NCI-H1417 (cell line): ENCODE measurements at regions not wholly inside any gene's neighbourhood (a gene's known extent, or its start where the extent isn't known, plus 50 kb on each side); places are given as distances from the start of the nearest gene placed in this dataset.
A peak's percentile ranks its signal among the peaks of the same experiment; 100 is the strongest.
"Not testable (repeated sequence)": the region's sequence is repeated elsewhere in the genome, so short reads cannot be mapped to it uniquely, and the experiment has no call there.

Source experiments
- DNase-seq, 3 experiments: peaks; one replicate each; lab custom pipeline; 2025; lab: John Stamatoyannopoulos, UW

DNA sequence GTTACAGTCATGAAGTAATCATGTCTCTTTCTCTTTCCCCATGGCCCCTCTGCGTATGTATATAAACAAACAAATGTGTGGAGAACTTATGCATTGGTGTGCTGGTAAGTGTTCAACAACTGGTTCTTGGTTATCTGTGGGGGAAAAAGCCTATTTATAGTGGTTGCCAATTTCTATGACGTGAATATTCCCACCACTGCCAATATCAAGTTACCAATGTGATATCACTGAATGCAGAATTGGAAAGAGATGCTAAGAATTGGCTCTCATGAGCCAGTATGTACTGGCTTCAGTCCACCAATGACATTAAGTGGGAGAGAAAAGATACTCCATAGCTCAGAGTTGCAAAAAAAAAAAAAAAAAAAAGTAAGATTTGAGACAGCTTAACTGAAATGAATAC is 399.7 kb downstream of the REEP3 start:
- no peak for DNase-seq

DNA sequence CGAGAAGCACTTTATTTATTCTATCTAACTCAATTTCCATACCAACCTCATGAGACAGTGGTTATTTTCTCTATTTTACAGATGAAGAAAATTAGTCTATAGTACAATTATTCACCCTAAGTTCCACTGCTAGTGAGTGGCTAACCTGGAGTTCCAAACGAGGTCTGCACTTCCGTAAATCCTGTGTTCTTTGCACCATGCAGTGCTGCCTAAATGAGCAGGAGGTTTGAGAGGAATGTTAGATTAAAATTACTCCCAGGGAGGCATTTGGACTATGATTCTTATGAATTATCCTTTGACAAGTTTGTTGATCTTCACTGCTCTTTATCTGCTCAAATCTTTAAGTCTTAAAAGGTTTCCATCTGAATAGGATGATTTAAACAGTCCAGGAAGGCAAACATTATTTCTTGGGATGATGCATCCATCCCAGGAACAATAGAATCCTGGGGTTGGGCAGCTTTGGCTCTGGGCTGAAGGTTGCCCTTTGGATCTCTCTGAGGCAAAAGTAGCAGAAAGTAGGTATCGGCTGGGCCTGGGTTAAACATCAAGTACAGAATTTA is 400.8 kb downstream of the REEP3 start:
- DNase-seq = no peak

DNA sequence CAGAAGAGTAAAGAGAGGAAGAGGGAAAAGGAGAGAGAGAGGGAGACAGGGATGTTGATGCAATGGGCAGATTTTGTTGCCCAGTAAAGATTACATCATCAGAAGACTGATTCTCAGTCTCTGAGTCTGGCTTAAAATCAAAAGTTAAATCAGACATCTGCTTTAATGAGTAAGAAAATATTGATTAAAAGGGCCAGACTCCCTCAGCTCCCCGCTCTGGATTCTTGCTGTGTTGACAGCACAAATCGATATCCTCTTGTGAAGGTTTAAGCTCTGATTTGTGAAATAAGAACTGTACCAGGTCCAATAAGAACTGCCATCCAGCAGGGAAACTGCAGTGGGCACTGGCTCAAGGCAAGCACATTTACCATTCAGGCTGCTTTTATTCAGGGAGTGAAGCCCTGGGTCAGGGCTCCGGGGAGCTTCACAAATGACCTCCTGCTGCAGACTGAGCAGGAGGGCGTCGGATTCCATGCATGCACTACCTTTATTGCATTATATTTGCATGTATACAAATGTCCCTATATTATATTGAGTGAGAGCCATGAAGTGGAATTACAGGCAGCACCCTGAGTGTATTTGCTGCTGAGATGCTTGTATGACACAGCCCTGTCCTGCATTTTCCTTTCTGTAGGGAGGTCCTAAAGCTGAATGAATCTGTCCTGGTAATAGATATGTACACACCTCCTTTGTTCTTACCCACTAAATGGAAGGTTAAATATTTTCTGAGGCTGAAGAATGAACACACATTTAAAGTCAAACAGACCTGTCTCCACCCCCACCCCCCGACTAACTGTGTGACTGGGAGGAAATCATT is 401.5 kb downstream of the REEP3 start:
- peak in 2 of 3 experiments; percentile 21 to 55 for DNase-seq

DNA sequence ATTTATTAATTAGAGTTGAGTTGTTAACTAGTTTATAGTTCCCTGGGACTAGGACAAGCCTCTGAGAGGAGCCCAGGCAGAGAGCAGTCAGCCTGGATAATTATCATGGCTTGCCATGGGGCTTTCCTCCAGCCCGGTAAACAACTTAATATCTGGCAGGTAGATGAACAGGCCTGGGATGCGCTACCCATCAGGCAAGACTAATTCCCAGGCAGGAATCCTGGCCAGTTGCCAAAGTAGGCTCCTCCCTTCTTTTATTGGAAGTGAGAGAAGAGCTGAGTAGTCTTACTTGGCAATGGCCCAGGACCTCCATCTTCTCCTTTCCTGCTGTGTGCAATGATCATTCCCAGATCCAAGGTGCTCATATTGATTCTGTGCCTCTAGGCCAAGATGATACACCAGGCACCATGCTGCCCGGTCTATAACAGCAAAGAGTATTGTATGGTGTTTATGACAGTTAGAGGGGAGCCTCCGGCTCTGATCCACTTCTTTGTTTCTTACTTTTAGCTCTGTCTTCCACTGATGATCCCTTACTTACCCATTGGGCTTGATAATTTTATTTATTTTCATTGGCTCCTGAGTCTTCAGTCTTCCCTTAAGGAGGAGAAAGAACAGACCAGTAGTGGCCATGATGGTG is 408.7 kb downstream of the REEP3 start:
- peak in 2 of 3 experiments; percentile 35 to 79 for DNase-seq

DNA sequence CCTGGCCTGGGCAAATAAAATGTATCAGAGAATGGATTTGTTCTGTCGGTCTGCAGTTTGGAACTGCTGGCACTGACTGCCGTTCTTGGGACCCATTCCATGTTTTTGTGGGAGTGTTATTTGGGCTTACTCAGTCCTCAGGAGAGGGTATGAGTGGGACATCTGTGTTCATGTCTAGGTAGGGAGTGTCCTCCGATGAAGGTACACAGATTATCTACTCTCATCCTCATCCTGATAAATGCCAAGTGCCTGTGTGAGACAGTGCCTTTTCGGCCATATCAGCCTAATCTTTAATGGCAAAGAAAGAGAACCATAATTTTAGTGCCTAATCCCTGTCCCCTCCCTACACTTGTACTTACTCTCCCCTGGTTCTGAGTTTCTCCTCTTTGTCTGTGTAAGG is 409.4 kb downstream of the REEP3 start:
- no peak for DNase-seq

DNA sequence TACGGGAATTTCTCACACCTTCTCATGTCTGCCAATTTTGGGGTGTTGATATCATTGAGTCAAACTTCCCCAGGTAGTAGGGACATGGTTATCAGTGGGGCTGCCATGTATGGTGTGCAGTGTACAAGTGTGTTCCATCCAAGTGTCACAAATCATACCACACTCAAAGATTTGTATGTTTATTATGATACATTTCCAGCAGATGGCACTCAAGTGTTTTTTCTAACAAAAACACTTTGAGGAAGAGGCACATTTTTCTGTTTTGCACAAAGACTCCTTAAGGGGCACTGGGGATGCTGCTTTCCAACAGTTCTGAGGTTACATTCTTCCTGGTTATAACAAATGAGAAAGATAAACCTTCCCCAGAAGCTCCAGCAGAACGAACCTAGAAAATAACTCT is 414.5 kb downstream of the REEP3 start:
- DNase-seq = no peak

DNA sequence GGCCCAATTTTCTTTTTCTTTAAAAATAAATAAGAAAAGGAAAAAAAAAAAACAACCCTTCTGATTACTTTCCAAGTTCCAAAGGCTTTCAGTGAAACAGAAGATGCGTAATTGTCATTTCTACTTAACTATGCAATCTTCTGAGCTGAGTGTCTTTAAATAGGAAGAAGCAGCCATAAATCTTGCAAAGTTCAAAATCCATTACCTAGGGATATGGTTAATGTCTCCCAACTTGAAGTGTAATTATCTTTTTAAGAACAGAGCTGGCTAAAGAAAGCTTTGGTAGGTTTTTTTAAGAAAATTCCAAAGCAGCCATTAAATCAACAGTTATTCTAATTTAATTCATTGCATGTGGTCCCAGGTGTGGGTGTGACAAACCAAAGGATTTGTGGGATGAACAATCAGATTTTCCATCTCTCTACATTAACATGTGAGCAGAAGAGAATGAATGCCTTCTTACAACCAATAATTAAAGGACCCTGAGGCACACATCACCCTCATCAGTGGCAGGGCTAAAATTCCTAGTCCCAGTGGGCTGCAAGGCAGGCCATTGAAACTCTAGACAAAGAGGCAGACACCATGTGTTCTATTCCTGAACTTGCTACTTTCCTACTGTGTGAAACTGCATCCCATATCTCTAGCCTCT is 419.2 kb downstream of the REEP3 start:
- DNase-seq = no peak

DNA sequence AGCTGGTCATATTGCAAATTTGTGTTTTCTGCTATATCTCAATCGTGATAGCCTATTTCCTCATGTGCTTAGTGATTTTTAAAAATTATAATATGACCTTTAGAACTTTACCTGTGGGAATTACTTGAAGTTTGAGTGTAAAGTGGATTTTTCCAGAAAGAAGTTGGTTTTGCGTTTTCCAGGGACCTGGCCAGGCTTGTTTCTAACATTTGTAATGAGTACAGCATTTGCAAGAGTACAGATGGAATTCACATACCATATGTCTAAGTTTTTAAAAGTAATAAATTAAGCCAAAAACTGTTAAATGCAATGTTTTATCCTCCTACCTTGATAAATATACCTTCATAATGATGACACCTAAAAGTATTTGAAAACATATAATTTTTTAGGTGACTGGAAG is 443.2 kb downstream of the REEP3 start:
- DNase-seq = no peak

DNA sequence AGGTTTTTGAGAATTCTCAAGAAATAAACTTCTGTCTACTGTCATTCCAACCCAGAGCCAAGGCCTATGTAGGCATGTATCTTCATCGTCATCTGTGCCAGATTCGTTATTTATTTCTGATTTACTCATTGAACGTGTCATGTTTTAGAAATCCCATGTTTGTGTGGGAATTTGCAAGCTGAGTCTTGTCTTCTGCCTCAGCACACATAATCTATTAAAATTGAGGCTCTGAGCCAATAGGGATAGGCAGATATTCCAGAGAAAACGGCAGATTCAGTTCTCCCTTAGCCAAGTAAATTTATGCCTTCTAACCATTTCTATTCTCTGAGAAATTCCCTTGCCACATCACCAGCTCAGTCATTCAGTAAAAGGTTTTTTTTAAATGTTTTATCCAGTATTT is 444.6 kb downstream of the REEP3 start:
- DNase-seq = no peak

DNA sequence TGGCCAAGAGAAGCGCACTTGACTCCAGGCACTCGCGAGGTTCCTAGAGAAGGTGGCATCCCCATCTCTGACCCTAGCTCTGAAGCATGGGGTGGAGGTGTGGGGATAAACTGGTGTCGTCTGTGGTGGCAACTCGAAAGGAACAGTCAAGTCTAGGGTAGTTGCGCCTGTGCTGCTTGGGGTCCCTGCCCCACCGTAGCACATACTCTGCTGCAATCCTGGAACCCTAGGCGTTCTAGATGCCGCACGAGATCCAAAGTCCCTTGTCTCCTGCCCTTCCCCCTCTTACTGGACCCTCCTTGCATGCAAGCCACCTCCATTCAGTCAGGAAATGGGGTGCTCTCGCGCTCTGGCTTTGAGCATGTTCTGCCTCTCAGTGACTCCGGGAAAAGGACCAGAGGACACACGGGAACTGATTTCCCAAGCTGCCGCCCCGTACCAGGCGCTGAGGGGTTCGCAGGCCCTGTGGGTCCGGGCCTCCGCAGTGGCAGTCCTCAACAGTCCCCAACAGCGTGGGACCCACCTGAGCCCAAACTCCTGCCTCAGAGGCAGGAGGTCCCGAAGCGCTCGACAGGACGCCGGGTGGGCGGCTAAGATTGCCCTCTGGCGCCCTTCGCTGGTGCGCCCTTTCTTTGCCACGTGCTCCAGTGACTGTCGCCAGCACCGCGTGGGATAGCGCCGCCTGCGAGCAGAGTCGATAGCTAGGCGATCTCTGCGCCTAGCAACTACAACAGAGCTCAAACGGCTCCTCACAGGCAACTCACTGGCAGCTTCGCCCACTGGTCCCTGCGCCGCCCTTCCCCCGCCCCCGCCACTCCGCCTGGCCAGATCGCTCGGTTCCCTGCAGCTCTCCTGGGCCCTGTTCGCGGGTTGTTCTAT is 452.0 kb downstream of the REEP3 start:
- DNase-seq = no peak

DNA sequence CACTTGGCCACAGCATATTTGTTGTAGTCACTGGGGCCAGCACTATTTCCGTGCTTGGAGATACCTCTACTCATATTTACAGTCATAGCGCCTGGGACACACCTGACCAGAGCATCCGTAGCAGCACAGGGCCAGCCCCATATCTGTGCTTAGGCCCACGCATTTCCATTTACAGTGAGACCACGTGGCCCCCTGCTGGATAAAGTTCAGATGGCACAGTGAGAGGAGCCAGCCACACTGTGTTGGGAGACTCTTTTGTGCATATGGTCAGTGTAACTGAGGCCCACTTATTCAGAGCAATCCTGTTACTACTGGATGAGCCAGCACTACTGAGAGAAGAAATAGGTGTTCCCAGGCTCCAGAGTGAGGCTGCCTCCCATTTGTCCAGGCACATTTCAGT is 455.3 kb downstream of the REEP3 start:
- DNase-seq = peak in 2 of 3 experiments; percentile 38 to 72

DNA sequence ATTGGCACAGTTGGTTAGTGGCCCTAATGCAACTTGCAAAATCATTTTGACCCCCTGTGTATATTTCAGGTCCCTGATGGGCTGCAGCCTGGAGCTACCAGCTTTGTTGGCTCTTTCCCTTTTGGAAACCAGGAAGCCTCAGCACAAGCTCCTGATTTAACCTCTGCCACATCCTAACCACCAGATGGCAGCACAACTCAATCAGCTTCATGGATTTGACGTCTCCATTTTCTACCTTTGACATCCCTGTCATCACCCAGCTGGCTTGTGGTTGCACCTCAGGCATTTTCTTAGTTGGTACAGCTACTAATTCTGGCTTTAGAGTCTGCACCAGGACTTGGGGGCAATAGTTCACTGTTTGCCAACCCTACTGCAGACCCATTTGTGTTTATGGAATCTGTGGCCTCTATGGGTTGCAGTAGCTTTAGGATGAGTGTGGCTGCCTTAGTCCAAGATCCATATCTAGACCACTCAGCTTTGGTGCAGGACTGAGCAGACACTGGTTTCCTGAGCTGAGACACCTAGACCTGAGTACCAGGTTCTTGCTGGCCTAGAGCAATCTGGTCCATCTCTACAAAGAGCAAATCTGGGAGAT is 456.2 kb downstream of the REEP3 start:
- DNase-seq = peak in 2 of 3 experiments; percentile 30 to 73

DNA sequence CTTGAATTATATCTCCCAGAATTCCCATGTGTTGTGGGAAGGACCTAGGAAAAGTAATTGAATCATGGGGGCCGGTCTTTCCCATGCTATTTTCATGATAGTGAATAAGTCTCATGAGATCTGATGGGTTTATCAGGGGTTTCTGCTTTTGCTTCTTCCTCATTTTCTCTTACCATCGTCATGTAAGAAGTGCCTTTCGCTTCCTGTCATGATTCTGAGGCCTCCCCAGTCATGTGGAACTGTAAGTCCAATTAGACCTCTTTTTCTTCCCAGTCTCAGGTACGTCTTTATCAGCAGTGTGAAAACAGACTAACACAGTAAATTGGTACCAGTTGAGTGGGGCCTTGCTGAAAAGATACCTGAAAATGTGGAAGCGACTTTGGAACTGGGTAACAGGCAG is 459.7 kb downstream of the REEP3 start:
- not testable (repeated sequence) for DNase-seq

DNA sequence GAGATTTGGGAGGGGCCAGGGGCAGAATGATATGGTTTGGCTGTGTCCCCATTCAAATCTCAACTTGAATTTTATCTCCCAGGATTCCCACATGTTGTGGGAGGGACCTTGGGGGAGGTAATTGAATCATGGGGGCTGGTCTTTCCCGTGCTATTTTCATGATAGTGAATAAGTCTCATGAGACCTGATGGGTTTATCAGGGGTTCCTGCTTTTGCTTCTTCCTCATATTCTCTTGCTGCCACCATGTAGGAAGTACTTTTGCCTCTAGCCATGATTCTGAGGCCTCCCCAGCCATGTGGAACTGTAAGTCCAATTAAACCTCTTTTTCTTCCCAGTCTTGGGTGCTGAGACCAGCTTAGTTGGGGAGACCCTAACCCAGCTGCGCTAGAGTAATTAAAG is 462.9 kb downstream of the REEP3 start:
- DNase-seq = not testable (repeated sequence)

DNA sequence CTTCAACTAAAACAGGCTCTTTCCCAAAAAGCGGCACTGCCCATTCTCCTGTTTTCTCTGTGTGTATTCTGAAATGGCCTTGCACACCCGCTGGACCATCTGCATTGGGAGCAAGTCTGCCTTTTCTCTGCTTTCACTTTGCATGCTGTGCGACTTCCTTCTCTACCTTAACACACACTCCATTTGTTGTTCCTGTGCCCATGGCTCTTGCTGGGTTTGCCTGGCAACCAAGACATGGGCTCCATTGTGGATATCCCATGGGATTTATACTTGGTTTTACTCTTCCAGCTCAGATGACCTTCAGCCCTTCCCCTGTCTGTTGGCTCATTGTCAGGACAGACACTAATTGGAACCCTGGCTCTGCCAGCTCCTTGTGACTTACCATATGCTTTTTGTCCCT is 465.3 kb downstream of the REEP3 start:
- no peak for DNase-seq

DNA sequence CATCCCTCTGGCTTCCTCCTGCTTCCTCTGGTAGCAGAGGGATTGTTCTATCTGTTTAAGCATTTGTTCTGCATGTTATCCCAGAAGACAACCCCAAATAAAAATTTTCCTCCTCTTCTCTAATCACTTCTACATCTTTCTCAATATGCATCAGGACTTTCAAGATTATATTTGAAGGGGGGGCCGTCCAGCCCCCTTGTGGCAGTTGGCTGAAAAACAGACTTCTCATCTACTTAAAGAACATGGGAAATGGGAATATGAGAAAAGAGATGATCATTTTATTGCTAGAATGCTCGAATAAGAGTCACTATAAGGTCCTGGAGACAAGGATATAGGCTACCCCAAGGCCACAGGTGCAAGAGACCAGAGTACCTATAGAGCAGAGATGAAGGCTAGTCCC is 466.0 kb downstream of the REEP3 start:
- DNase-seq = no peak

DNA sequence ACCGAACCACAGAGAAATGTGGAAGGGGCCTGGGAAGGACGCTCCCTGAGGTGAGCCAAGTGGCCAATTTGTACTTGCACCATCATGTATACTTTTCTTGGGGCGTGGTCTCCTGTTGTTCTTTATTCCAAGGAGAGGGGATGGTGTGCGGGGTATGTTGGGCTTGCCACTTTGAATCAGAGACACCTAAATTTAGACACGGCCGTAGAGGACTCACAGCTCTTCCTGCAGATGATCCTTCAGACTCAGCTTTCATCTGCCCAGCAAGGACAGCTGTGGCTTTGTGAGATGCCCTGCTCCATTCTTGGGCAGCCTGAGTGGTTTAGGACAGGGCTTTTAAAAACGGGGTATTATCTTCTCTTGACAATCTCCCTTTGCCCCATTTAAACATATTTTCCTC is 473.2 kb downstream of the REEP3 start:
- no peak for DNase-seq

DNA sequence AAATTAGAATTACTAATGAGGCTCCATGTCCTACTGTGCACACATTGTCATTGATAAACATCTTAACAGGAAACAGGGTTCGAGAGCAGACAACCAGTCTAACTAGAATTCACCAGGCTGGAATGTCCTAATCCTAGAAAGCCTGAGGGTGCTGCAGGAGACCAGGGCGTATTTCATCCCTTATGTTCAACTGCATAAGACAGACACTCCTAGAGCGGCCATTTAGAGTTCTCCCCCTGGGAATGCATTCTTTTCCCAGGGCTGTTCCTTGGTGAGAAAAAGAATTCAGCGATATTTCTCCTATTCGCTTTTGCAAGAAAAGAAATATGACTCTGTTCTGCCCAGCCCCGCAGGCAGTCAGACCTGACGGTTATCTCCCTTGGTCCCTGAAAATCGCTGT is 486.0 kb downstream of the REEP3 start:
- no peak for DNase-seq

DNA sequence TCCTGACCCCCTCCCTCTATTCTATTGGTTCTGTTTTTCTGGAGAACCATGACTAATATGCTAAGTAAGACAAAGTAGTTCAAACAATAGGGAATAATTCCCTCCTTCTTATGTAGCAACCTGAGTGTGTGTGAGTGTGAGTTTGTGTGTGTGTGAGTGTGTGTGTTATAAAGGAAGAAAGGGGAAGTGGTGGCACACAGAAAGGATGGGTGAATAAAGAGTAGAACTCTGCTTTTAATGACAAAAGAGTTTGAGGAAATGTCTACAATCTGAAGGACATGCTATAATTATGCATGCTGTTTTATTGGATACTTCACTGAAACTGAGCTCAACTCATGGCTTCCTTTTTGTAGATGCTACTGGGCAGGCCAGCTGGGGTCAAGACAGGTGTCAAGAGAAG is 489.5 kb downstream of the REEP3 start:
- peak in 1 of 3 experiments; percentile 20 for DNase-seq

DNA sequence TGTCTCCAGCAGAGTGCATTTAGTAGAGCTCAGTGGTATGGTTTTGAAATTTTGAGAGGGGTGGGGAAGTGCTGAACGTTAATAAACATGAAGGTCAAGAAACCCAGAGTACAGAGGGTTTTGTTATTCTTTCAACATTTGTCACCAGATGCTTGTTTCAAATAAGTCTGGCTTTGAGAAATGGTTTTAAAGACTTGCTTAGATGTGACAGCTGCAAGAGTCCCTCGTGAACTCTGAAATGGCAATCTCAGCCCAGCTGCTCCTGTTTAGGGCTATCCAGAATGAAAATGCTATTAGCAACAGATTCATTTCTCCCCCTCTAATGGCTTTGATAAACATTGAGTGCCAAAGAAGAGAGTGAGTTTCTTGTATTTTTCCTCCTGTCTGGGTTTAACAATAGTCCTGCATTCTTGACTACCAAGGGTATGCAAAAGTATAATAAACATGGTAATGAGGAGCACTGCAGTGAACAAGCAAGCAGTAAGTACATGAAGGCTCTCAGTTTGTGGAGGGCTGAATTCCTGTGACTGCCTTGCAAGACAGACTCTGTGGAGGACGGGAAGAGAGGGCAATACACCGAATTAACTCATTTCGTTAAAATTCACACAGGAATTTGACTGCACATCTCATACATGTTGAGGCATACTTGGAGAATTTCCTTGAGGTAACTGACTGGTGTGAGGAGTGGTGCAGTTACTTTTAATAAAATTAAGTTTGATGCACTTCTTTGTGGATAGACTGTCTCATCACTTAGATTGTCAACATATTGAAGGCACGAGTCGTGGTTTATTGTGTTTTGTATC is 490.9 kb downstream of the REEP3 start:
- no peak for DNase-seq

DNA sequence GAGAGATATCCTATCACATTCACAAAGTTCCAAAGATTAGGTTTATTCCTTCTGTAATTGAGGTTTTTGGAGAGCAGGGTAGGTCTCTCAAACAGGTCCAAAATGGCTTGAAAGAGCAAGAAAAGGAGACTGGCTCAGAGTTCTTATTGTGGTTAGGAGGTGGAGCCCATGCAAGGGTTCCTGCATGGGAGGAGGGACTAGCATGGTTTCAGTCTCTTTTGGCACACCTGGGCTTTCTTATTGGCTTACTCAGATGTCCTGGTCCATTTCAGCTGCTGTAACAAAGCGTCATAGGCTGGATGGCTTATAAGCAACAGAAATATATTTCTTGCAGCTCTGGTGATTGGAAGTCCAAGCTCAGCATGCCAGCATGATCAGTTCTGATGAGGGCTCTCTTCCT is 493.1 kb downstream of the REEP3 start:
- no peak for DNase-seq
